GM12878 (cell line): ENCODE measurements at regions not wholly inside any gene's neighbourhood (a gene's known extent, or its start where the extent isn't known, plus 50 kb on each side); places are given as distances from the start of the nearest gene placed in this dataset.

Experiments used
- ATAC-seq: fragments of 200-7000 bp; cut with Tn5 transposase; 3 replicates; pipeline ENCODE4 v1.9.1; 2020; ENCODE audit warnings: mild to moderate bottlenecking, moderate library complexity
- BruUV-seq: library from RNA; stranded (reverse); fragments of 400-500 nt; replicated peaks from 2 replicates; lab custom pipeline; 2021; lab: Mats Ljungman, UMichigan
- CTCF ChIA-PET: fragments of 300-600 bp; sonication (Branson Sonifier 250); formaldehyde crosslinking; extraction: SDS; loops from one replicate; lab custom pipeline; 2021; ENCODE audit warnings: inconsistent platforms; lab: Yijun Ruan, JAX
- POLR2A ChIA-PET: fragments of 350-600 bp; formaldehyde crosslinking; extraction: SDS; loops from one replicate; lab custom pipeline; 2021; ENCODE audit warnings: inconsistent platforms; lab: Charles Lee
- RAD21 ChIA-PET: fragments of 300-600 bp; sonication (Branson Sonifier 250); formaldehyde crosslinking; loops from one replicate; lab custom pipeline; 2023; ENCODE audit warnings: antibody characterized with exemption; ENCODE audit not compliant: unreplicated experiment; lab: Charles Lee
- SMC1A ChIA-PET: fragments of 300-600 bp; sonication (Branson Sonifier 250); formaldehyde crosslinking; loops from one replicate; lab custom pipeline; 2023; ENCODE audit not compliant: unreplicated experiment, uncharacterized antibody; lab: Charles Lee
- DNase-seq: peaks from one replicate; pipeline ENCODE4 v3.0.0-alpha.2; 2011; ENCODE audit warnings: low read depth, low spot score
- FAIRE-seq: peaks from 3 replicates; lab custom pipeline; 2011; peaks lifted over from hg19 to GRCh38; lab: Jason Lieb, UNC
- H2AFZ ChIP-seq: 2 replicates; pipeline ENCODE4 v1.6.0; 2011; ENCODE audit warnings: low read depth, low read length, control low read depth; ENCODE audit not compliant: control insufficient read depth
- H3K27ac ChIP-seq: 2 replicates; pipeline ENCODE4 v1.5.1; 2011; ENCODE audit warnings: control low read depth; ENCODE audit not compliant: control insufficient read depth, insufficient read depth
- H3K27me3 ChIP-seq, 2 experiments: replicated peaks in 1 of 2; 2 replicates each; pipeline versions ENCODE4 v1.6.0 to v1.6.1; 2011; ENCODE audit warnings: low read length in 1 of 2; ENCODE audit not compliant: control insufficient read depth in 2 of 2, insufficient read depth in 2 of 2
- H3K36me3 ChIP-seq, 2 experiments: 2 replicates each; pipeline ENCODE4 v1.5.1; 2011; ENCODE audit warnings: low read length in 1 of 2; ENCODE audit not compliant: control insufficient read depth in 2 of 2, insufficient read depth in 2 of 2
- H3K4me1 ChIP-seq: 2 replicates; pipeline ENCODE4 v1.6.1; 2011; ENCODE audit warnings: mild to moderate bottlenecking, low read length, moderate library complexity, mixed read lengths; ENCODE audit not compliant: control insufficient read depth, insufficient read depth
- H3K4me2 ChIP-seq: 2 replicates; pipeline ENCODE4 v1.6.0; 2011; ENCODE audit warnings: control low read depth; ENCODE audit not compliant: control insufficient read depth, insufficient read depth
- H3K4me3 ChIP-seq: fragments of 200-600 bp; sonication (generic); 2 replicates; pipeline ENCODE4 v1.5.1; 2016
- H3K79me2 ChIP-seq: 2 replicates; pipeline ENCODE4 v1.6.0; 2011; ENCODE audit warnings: low read length; ENCODE audit not compliant: control insufficient read depth, insufficient read depth
- H3K9ac ChIP-seq: 2 replicates; pipeline ENCODE4 v1.8.0; 2011; ENCODE audit warnings: low read length, control low read depth, mixed read lengths; ENCODE audit not compliant: control insufficient read depth, insufficient read depth
- H3K9me3 ChIP-seq: replicated peaks from 3 replicates; pipeline ENCODE4 v1.5.1; 2011; ENCODE audit warnings: mild to moderate bottlenecking, low read length; ENCODE audit not compliant: control insufficient read depth, insufficient read depth
- H4K20me1 ChIP-seq: 2 replicates; pipeline ENCODE4 v1.6.0; 2011; ENCODE audit not compliant: control insufficient read depth, insufficient read depth
- ATF3 ChIP-seq: IDR thresholded peaks from 2 replicates; pipeline ENCODE4 v1.6.1; 2011; ENCODE audit warnings: low read depth, mild to moderate bottlenecking, low read length, moderate library complexity, borderline replicate concordance; ENCODE audit errors: extremely low read depth
- ETV6 ChIP-seq, 2 experiments: fragments of 450-650 bp in 1 of 2; IDR thresholded peaks in 1 of 2; conservative IDR thresholded peaks in 1 of 2; 2 replicates each; pipeline ENCODE4 v1.6.1; 2014; ENCODE audit warnings: antibody characterized with exemption in 1 of 2, borderline replicate concordance in 1 of 2, low read depth in 1 of 2, mild to moderate bottlenecking in 1 of 2, moderate library complexity in 1 of 2
- EZH2 ChIP-seq: IDR thresholded peaks from 2 replicates; pipeline ENCODE4 v1.6.1; 2012; ENCODE audit warnings: low read depth, mild to moderate bottlenecking, control low read depth, inconsistent platforms, low read length, borderline replicate concordance; ENCODE audit not compliant: control insufficient read depth
- FOS ChIP-seq: IDR thresholded peaks from 3 replicates; pipeline ENCODE4 v1.6.1; 2011; ENCODE audit warnings: borderline replicate concordance; ENCODE audit not compliant: insufficient read length; ENCODE audit errors: extremely low read depth
- MYC ChIP-seq: IDR thresholded peaks from 2 replicates; pipeline ENCODE4 v1.6.1; 2011; ENCODE audit warnings: mild to moderate bottlenecking, low read length, moderate library complexity, inconsistent platforms; ENCODE audit not compliant: insufficient read depth, insufficient replicate concordance, insufficient read length, severe bottlenecking
- NR2F1 ChIP-seq: fragments of 450-650 bp; conservative IDR thresholded peaks from 2 replicates; pipeline ENCODE4 v1.6.1; 2017; ENCODE audit warnings: mild to moderate bottlenecking
- PBX3 ChIP-seq: IDR thresholded peaks from 2 replicates; pipeline ENCODE4 v1.6.1; 2011; ENCODE audit warnings: mild to moderate bottlenecking, low read depth, low read length, moderate library complexity; ENCODE audit not compliant: insufficient replicate concordance
- POLR2A ChIP-seq: IDR thresholded peaks from 2 replicates; pipeline ENCODE4 v1.6.1; 2011; ENCODE audit warnings: low read depth, mild to moderate bottlenecking, low read length
- RUNX3 ChIP-seq: IDR thresholded peaks from 2 replicates; pipeline ENCODE4 v1.6.1; 2012; ENCODE audit warnings: low read length, inconsistent platforms
- WGBS: methylation state at CpG from one replicate; pipeline ENCODE4 v1.1.6; 2016; ENCODE audit warnings: low lambda C conversion rate; ENCODE audit not compliant: insufficient replicate concordance, insufficient coverage; ENCODE audit errors: missing lambda C conversion rate; 5-methylcytosine and 5-hydroxymethylcytosine counted together
- in situ Hi-C: fragments of 300-500 bp; cut with MboI; formaldehyde crosslinking; loops from 9 replicates; pipeline ENCODE4 v1.14.3; 2018; ENCODE audit warnings: mixed read lengths
- intact Hi-C: fragments of 100-400 bp; cut with micrococcal nuclease; formaldehyde crosslinking; loops from one replicate; pipeline ENCODE4 v1.14.2; 2022; ENCODE audit not compliant: unreplicated experiment
- TF ChIP-seq, protein P1 (sequence below): IDR thresholded peaks from 2 replicates; pipeline ENCODE4 v1.6.1; 2011; ENCODE audit warnings: borderline replicate concordance, low read depth, mild to moderate bottlenecking, moderate library complexity, low read length; ENCODE audit not compliant: insufficient read depth, poor library complexity, severe bottlenecking
- TF ChIP-seq, protein P2 (sequence below): IDR thresholded peaks from 2 replicates; pipeline ENCODE4 v1.6.1; 2011; ENCODE audit warnings: borderline replicate concordance, low read depth, mild to moderate bottlenecking, moderate library complexity, mixed read lengths, low read length; ENCODE audit not compliant: insufficient read depth; ENCODE audit errors: extremely low read length
- TF ChIP-seq, protein P3 (sequence below): fragments of 150-350 bp; IDR thresholded peaks from 2 replicates; pipeline ENCODE4 v1.6.1; 2016; ENCODE audit warnings: low read depth, low read length

DNA sequence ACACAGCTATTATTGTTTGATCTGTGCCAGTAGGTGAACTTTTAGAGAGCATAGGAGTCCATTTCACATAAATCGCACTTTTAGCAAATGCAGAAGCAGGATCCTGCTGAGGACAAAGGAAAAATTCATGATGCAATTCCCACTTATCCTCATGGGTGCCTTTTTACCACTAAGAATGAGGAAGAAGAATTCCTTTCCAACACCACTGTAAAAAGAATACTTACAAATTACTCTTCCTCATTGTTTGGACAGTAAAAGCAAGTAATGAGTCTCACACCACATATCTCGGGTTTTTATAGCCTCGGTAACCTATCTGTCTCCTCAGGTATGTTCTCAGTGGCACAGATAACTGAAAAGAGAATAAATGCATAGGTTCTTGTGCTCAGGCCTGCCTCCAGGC is 238.5 kb downstream of the MTX2 start (continued):
- TF ChIP-seq, protein P1, sequence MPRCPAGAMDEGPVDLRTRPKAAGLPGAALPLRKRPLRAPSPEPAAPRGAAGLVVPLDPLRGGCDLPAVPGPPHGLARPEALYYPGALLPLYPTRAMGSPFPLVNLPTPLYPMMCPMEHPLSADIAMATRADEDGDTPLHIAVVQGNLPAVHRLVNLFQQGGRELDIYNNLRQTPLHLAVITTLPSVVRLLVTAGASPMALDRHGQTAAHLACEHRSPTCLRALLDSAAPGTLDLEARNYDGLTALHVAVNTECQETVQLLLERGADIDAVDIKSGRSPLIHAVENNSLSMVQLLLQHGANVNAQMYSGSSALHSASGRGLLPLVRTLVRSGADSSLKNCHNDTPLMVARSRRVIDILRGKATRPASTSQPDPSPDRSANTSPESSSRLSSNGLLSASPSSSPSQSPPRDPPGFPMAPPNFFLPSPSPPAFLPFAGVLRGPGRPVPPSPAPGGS, result no peak

DNA sequence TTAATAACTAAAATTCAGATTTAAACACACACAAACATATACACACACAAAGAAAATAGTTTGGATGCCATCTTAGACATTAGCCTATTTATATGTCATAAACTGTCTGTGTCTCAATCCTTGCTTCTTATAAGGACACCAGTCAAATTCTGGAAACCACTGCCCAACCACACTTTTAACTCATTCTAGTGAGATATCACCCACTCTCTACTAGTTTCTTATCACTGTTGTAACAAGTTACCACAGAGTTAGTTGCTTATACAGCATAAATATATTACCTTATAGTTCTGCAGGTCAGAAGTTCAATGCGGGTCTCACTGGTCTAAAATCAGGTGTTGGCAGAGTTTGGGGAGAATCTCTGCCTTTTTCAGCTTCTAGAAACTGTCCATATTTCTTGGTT is 239.1 kb downstream of the MTX2 start:
- WGBS, result 79% methylated on average over 1 of the region's 1 CpG
- DNase-seq (no peak), FAIRE-seq (no peak), ATAC-seq (peak; percentile 59)
- intact Hi-C loops (loop anchor here (2.0 kb wide), 1 partner anchor 16 kb away; no protein-coding TSS in a partner anchor), in situ Hi-C loops (no loop called here)
- Histone ChIP-seq H3K79me2 (no peaks in the 10 kb centered on the region), H3K4me3 (no peak overlapping the region), H4K20me1 (no peaks in the 10 kb centered on the region), H3K9ac (no peak overlapping the region), H3K4me2 (no peak overlapping the region), H3K27ac (no peak overlapping the region), H3K36me3 (no peaks in the 10 kb centered on the region), H2AFZ (no peak overlapping the region), H3K9me3 (no peaks in the 10 kb centered on the region), H3K27me3 (no peaks in the 10 kb centered on the region), H3K4me1 (no peaks in the 10 kb centered on the region)
- TF ChIP-seq PBX3, result no peak
- TF ChIP-seq, protein P2, sequence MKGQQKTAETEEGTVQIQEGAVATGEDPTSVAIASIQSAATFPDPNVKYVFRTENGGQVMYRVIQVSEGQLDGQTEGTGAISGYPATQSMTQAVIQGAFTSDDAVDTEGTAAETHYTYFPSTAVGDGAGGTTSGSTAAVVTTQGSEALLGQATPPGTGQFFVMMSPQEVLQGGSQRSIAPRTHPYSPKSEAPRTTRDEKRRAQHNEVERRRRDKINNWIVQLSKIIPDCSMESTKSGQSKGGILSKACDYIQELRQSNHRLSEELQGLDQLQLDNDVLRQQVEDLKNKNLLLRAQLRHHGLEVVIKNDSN, result no peak
- TF ChIP-seq NR2F1, result 0 out of 2 replicates have a peak, but pooled peaks have one; percentile 22
- 0 out of 2 replicates have a peak, but pooled peaks have one; percentile 11 for TF ChIP-seq RUNX3
- TF ChIP-seq EZH2, result no peak
- no peak for TF ChIP-seq MYC
- no peak for TF ChIP-seq ATF3
- no peak for TF ChIP-seq FOS
- TF ChIP-seq, protein P3, sequence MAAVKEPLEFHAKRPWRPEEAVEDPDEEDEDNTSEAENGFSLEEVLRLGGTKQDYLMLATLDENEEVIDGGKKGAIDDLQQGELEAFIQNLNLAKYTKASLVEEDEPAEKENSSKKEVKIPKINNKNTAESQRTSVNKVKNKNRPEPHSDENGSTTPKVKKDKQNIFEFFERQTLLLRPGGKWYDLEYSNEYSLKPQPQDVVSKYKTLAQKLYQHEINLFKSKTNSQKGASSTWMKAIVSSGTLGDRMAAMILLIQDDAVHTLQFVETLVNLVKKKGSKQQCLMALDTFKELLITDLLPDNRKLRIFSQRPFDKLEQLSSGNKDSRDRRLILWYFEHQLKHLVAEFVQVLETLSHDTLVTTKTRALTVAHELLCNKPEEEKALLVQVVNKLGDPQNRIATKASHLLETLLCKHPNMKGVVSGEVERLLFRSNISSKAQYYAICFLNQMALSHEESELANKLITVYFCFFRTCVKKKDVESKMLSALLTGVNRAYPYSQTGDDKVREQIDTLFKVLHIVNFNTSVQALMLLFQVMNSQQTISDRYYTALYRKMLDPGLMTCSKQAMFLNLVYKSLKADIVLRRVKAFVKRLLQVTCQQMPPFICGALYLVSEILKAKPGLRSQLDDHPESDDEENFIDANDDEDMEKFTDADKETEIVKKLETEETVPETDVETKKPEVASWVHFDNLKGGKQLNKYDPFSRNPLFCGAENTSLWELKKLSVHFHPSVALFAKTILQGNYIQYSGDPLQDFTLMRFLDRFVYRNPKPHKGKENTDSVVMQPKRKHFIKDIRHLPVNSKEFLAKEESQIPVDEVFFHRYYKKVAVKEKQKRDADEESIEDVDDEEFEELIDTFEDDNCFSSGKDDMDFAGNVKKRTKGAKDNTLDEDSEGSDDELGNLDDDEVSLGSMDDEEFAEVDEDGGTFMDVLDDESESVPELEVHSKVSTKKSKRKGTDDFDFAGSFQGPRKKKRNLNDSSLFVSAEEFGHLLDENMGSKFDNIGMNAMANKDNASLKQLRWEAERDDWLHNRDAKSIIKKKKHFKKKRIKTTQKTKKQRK, result no peak
- TF ChIP-seq POLR2A, result no peak
- no peak for TF ChIP-seq ETV6 (conservative IDR thresholded peaks at IDR 0.05 in 1 of 2, IDR thresholded peaks at IDR 0.05 in 1 of 2; ENCODE audit: borderline replicate concordance in 1 of 2, low read depth in 1 of 2)
- ChIA-PET CTCF (interaction anchor here (1.0 kb wide), 1 partner anchor 17 kb away, joined by 4 read pairs; no protein-coding TSS in a partner anchor), RAD21 (interaction anchor here (0.8 to 1.0 kb wide), 3 partner anchors 14 to 53 kb away, joined by 3 read pairs; no protein-coding TSS in a partner anchor), POLR2A (no interaction called here), SMC1A (interaction anchor here (1.2 kb wide), 1 partner anchor 18 kb away, joined by 6 read pairs; no protein-coding TSS in a partner anchor)
- no TSS peak for BruUV-seq
